HEK293 (cell line): ENCODE measurements at regions not wholly inside any gene's neighbourhood (a gene's known extent, or its start where the extent isn't known, plus 50 kb on each side); places are given as distances from the start of the nearest gene placed in this dataset.

Experiments
- HIC1 ChIP-seq: fragments of 450-650 bp; formaldehyde crosslinking; IDR thresholded peaks from 2 replicates; pipeline ENCODE4 v1.5.1; 2016; ENCODE audit warnings: missing biosample characterization, missing genetic modification characterization
- MEIS1 ChIP-seq: sonication (generic); formaldehyde crosslinking; IDR thresholded peaks from 2 replicates; pipeline ENCODE4 v1.8.1; 2022; ENCODE audit warnings: missing genetic modification reagents, mild to moderate bottlenecking, borderline replicate concordance
- PATZ1 ChIP-seq: fragments of 450-650 bp; formaldehyde crosslinking; IDR thresholded peaks from 2 replicates; pipeline ENCODE4 v1.5.1; 2016; ENCODE audit warnings: missing biosample characterization, missing genetic modification characterization
- RBAK ChIP-seq: fragments of 450-650 bp; formaldehyde crosslinking; IDR thresholded peaks from 2 replicates; pipeline ENCODE4 v1.5.1; 2016; ENCODE audit warnings: missing biosample characterization, missing genetic modification characterization
- SCRT2 ChIP-seq: fragments of 450-650 bp; formaldehyde crosslinking; IDR thresholded peaks from 2 replicates; pipeline ENCODE4 v1.5.1; 2016; ENCODE audit warnings: missing biosample characterization, missing genetic modification characterization
- TRIM28 ChIP-seq: IDR thresholded peaks from 2 replicates; pipeline ENCODE4 v1.6.1; 2011; ENCODE audit warnings: low read length, control low read depth, borderline replicate concordance
- ZBTB21 ChIP-seq: fragments of 450-650 bp; formaldehyde crosslinking; IDR thresholded peaks from 2 replicates; pipeline ENCODE4 v1.5.1; 2017; ENCODE audit warnings: missing biosample characterization, missing genetic modification characterization
- ZBTB26 ChIP-seq: fragments of 450-650 bp; formaldehyde crosslinking; optimal IDR thresholded peaks from 2 replicates; pipeline ENCODE3; 2016; ENCODE audit warnings: missing biosample characterization, mild to moderate bottlenecking, missing genetic modification characterization
- ZBTB6 ChIP-seq: fragments of 450-650 bp; formaldehyde crosslinking; IDR thresholded peaks from 2 replicates; pipeline ENCODE4 v1.5.1; 2017; ENCODE audit warnings: missing biosample characterization, missing genetic modification characterization
- ZBTB8A ChIP-seq: fragments of 450-650 bp; formaldehyde crosslinking; IDR thresholded peaks from 2 replicates; pipeline ENCODE4 v1.5.1; 2016; ENCODE audit warnings: missing biosample characterization, missing genetic modification characterization
- ZEB2 ChIP-seq: fragments of 450-650 bp; formaldehyde crosslinking; IDR thresholded peaks from 2 replicates; pipeline ENCODE4 v1.5.1; 2016; ENCODE audit warnings: missing biosample characterization, missing genetic modification characterization
- ZFHX2 ChIP-seq: fragments of 450-650 bp; formaldehyde crosslinking; conservative IDR thresholded peaks from 2 replicates; pipeline ENCODE4 v1.5.1; 2016; ENCODE audit warnings: missing biosample characterization, missing genetic modification characterization
- ZFP3 ChIP-seq: fragments of 450-650 bp; formaldehyde crosslinking; IDR thresholded peaks from 2 replicates; pipeline ENCODE4 v1.5.1; 2016; ENCODE audit warnings: low read depth, missing biosample characterization, missing genetic modification characterization
- ZIC2 ChIP-seq: fragments of 450-650 bp; formaldehyde crosslinking; IDR thresholded peaks from 2 replicates; pipeline ENCODE4 v1.5.1; 2016; ENCODE audit warnings: missing biosample characterization, missing genetic modification characterization
- ZNF133 ChIP-seq: fragments of 450-650 bp; formaldehyde crosslinking; IDR thresholded peaks from 2 replicates; pipeline ENCODE4 v1.5.1; 2016; ENCODE audit warnings: missing biosample characterization, missing genetic modification characterization
- ZNF155 ChIP-seq: fragments of 450-650 bp; formaldehyde crosslinking; IDR thresholded peaks from 2 replicates; pipeline ENCODE4 v1.5.1; 2016; ENCODE audit warnings: missing biosample characterization, missing genetic modification characterization
- ZNF211 ChIP-seq: fragments of 450-650 bp; formaldehyde crosslinking; IDR thresholded peaks from 2 replicates; pipeline ENCODE4 v1.5.1; 2016; ENCODE audit warnings: low read depth, missing biosample characterization, missing genetic modification characterization
- ZNF280C ChIP-seq: fragments of 450-650 bp; formaldehyde crosslinking; IDR thresholded peaks from 2 replicates; pipeline ENCODE4 v1.5.1; 2016; ENCODE audit warnings: missing biosample characterization, missing genetic modification characterization
- ZNF335 ChIP-seq: fragments of 450-650 bp; formaldehyde crosslinking; conservative IDR thresholded peaks from 2 replicates; pipeline ENCODE4 v1.5.1; 2016; ENCODE audit warnings: missing biosample characterization, missing genetic modification characterization
- ZNF341 ChIP-seq: fragments of 450-650 bp; formaldehyde crosslinking; IDR thresholded peaks from 2 replicates; pipeline ENCODE4; 2016; ENCODE audit warnings: low read depth, missing biosample characterization, missing genetic modification characterization
- ZNF398 ChIP-seq: fragments of 450-650 bp; formaldehyde crosslinking; IDR thresholded peaks from 2 replicates; pipeline ENCODE4 v1.5.1; 2017; ENCODE audit warnings: missing biosample characterization, missing genetic modification characterization
- ZNF488 ChIP-seq: fragments of 450-650 bp; formaldehyde crosslinking; IDR thresholded peaks from 2 replicates; pipeline ENCODE4 v1.5.1; 2016; ENCODE audit warnings: missing biosample characterization, missing genetic modification characterization
- ZNF548 ChIP-seq: fragments of 450-650 bp; formaldehyde crosslinking; IDR thresholded peaks from 2 replicates; pipeline ENCODE4 v1.5.1; 2016; ENCODE audit warnings: missing biosample characterization, missing genetic modification characterization
- ZNF558 ChIP-seq: fragments of 450-650 bp; formaldehyde crosslinking; IDR thresholded peaks from 2 replicates; pipeline ENCODE4 v1.5.1; 2016; ENCODE audit warnings: missing biosample characterization, missing genetic modification characterization
- ZNF660 ChIP-seq: fragments of 450-650 bp; IDR thresholded peaks from 2 replicates; pipeline ENCODE4 v1.5.1; 2018; ENCODE audit warnings: missing biosample characterization, mild to moderate bottlenecking, missing genetic modification characterization
- ZNF707 ChIP-seq: fragments of 450-650 bp; formaldehyde crosslinking; IDR thresholded peaks from 2 replicates; pipeline ENCODE4 v1.5.1; 2016; ENCODE audit warnings: missing biosample characterization, missing genetic modification characterization
- ZSCAN5A ChIP-seq: fragments of 450-650 bp; formaldehyde crosslinking; IDR thresholded peaks from 2 replicates; pipeline ENCODE4 v1.5.1; 2016; ENCODE audit warnings: missing biosample characterization, missing genetic modification characterization

- no peak for TF ChIP-seq ZNF558 (tag by site-specific recombination)
- TF ChIP-seq ZNF707 (tag by site-specific recombination): no peak
- TF ChIP-seq ZBTB6 (tag by site-specific recombination): peak; percentile 80; the same call in 1 of the 2 replicates
- no peak for TF ChIP-seq ZNF133 (tag by site-specific recombination)
- no peak for TF ChIP-seq ZNF660
- TF ChIP-seq ZNF211 (tag by site-specific recombination): no peak
- TF ChIP-seq SCRT2: no peak
- TF ChIP-seq ZSCAN5A (tag by site-specific recombination): no peak
- 0 out of 2 replicates have a peak, but pooled peaks have one; percentile 39 for TF ChIP-seq ZEB2 (tag by site-specific recombination)
- no peak for TF ChIP-seq RBAK
- TF ChIP-seq ZIC2: peak; percentile 97
- no peak for TF ChIP-seq ZNF335
- TF ChIP-seq ZNF280C (tag by site-specific recombination): no peak
- TF ChIP-seq ZNF548: no peak
- TF ChIP-seq HIC1 (tag by site-specific recombination): no peak
- TF ChIP-seq ZBTB26: no peak
- no peak for TF ChIP-seq ZNF341
- TF ChIP-seq ZNF155 (tag by site-specific recombination): no peak
- TF ChIP-seq ZFHX2 (tag by site-specific recombination): no peak
- TF ChIP-seq PATZ1 (tag by site-specific recombination): 0 out of 2 replicates have a peak, but pooled peaks have one; percentile 20
- no peak for TF ChIP-seq ZNF488 (tag by site-specific recombination)
- TF ChIP-seq ZBTB21 (tag by site-specific recombination): no peak
- TF ChIP-seq ZFP3: no peak
- peak; percentile 16; the same call in 1 of the 2 replicates for TF ChIP-seq ZNF398 (tag by site-specific recombination)
- no peak for TF ChIP-seq TRIM28
- TF ChIP-seq MEIS1 (CRISPR knock-in tag): no peak
- TF ChIP-seq ZBTB8A (tag by site-specific recombination): 0 out of 2 replicates have a peak, but pooled peaks have one; percentile 16
Measured at GRCh38 chr9:91036826-91037510, 235.3 kb downstream of the SYK start (continued).
